ENCODE measurements at regions not wholly inside any gene's neighbourhood (a gene's known extent, or its start where the extent isn't known, plus 50 kb on each side); places are given as distances from the start of the nearest gene placed in this dataset.

DNA sequence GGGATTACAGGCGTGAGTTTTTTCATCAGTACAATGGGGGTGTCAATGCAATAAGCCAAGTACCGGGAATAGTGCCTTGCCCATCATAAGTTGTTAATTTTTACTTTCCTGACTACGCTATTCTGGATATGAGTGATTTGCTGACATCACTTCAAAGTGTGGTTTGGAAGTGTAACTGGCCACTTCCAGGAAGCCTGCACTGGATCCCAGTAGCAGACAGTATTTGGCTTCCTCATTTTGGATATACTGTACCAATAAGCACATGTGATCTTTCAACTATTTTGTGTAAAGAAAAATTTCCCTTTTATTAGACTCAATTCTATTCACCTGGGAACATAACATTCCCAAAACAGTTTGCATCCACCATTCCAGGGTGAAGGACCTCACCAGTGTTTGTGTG, 417.7 kb upstream of the KLF4 start:
- H3K4me2 ChIP-seq (ENCODE audit: control insufficient read depth, extremely low read depth, insufficient read depth, low read depth, low read length): no peak overlapping the region
- H3K9ac ChIP-seq (ENCODE audit: control insufficient read depth, extremely low read depth, insufficient read depth, low read length): no peak overlapping the region
- DNase-seq (ENCODE audit: low read depth, low spot score): no peak
- no peaks in the 10 kb centered on the region for H3K4me1 ChIP-seq (ENCODE audit: control insufficient read depth, extremely low read depth, insufficient read depth, low read length)
- no peaks in the 10 kb centered on the region for H4K20me1 ChIP-seq (ENCODE audit: control insufficient read depth, extremely low read depth, insufficient read depth, low read length)
- no peaks in the 10 kb centered on the region for H3K9me3 ChIP-seq (ENCODE audit: control insufficient read depth, low read depth, low read length)
- H3K9me1 ChIP-seq (ENCODE audit: control insufficient read depth, extremely low read depth, insufficient read depth, low read length): no peaks in the 10 kb centered on the region
- no peaks in the 10 kb centered on the region for H3K27me3 ChIP-seq (ENCODE audit: control insufficient read depth, extremely low read depth, insufficient read depth, low read length)
- no peak overlapping the region for H3K4me3 ChIP-seq (ENCODE audit: control insufficient read depth in 2 of 3, extremely low read depth in 1 of 3, insufficient read depth in 2 of 3, low read depth in 1 of 3, low read length in 3 of 3)
- H3K27ac ChIP-seq (ENCODE audit: control insufficient read depth, insufficient read depth, low read length): no peak overlapping the region
- dilution Hi-C loops (cut with MboI; ENCODE audit: extremely low pct_ligation_motif_present, low sequenced_read_pairs): no loop called here
- TF ChIP-seq, protein P1, sequence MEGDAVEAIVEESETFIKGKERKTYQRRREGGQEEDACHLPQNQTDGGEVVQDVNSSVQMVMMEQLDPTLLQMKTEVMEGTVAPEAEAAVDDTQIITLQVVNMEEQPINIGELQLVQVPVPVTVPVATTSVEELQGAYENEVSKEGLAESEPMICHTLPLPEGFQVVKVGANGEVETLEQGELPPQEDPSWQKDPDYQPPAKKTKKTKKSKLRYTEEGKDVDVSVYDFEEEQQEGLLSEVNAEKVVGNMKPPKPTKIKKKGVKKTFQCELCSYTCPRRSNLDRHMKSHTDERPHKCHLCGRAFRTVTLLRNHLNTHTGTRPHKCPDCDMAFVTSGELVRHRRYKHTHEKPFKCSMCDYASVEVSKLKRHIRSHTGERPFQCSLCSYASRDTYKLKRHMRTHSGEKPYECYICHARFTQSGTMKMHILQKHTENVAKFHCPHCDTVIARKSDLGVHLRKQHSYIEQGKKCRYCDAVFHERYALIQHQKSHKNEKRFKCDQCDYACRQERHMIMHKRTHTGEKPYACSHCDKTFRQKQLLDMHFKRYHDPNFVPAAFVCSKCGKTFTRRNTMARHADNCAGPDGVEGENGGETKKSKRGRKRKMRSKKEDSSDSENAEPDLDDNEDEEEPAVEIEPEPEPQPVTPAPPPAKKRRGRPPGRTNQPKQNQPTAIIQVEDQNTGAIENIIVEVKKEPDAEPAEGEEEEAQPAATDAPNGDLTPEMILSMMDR (optimal IDR thresholded peaks at IDR 0.05 in 1 of 3, IDR thresholded peaks at IDR 0.05 in 1 of 3, conservative IDR thresholded peaks at IDR 0.05 in 1 of 3; ENCODE audit: extremely low read depth in 1 of 3, insufficient read depth in 2 of 3, low read length in 3 of 3): no peak
- no peak for TF ChIP-seq EZH2 (IDR thresholded peaks at IDR 0.05; ENCODE audit: low read length)
- no peaks in the 10 kb centered on the region for H3K79me2 ChIP-seq (ENCODE audit: control insufficient read depth, insufficient read depth, low read length)
- no peak for FAIRE-seq
- no peaks in the 10 kb centered on the region for H3K36me3 ChIP-seq (ENCODE audit: control insufficient read depth in 2 of 2, extremely low read depth in 1 of 2, insufficient read depth in 2 of 2, low read length in 2 of 2)
- no peak overlapping the region for H2AFZ ChIP-seq (ENCODE audit: control insufficient read depth, low read length)

DNA sequence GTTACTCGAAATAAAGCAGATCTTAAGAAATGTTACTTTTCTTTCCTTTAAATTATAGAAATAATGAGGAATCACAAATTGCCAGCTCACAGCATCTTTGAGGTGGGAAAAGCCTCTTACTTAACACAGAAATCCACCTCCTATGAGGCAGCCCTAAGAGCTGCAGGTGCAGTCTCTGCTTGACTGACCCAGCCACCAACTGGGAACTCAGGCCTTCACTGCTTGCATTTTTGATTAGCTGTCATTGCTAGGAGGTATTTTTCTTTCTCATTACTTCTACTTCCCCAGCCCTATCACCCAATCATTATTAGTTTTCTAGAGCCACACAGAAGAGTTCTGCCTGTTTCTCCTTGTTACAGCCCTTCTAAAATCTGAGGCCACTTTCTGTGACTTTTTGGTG, 416.5 kb upstream of the KLF4 start:
- TF ChIP-seq, protein P1 (optimal IDR thresholded peaks at IDR 0.05 in 1 of 3, IDR thresholded peaks at IDR 0.05 in 1 of 3, conservative IDR thresholded peaks at IDR 0.05 in 1 of 3; ENCODE audit: extremely low read depth in 1 of 3, insufficient read depth in 2 of 3, low read length in 3 of 3): no peak
- TF ChIP-seq EZH2 (IDR thresholded peaks at IDR 0.05; ENCODE audit: low read length): no peak
- no peaks in the 10 kb centered on the region for H3K9me3 ChIP-seq (ENCODE audit: control insufficient read depth, low read depth, low read length)
- H3K4me2 ChIP-seq (ENCODE audit: control insufficient read depth, extremely low read depth, insufficient read depth, low read depth, low read length): no peak overlapping the region
- FAIRE-seq: no peak
- no peaks in the 10 kb centered on the region for H3K79me2 ChIP-seq (ENCODE audit: control insufficient read depth, insufficient read depth, low read length)
- H3K4me1 ChIP-seq (ENCODE audit: control insufficient read depth, extremely low read depth, insufficient read depth, low read length): no peaks in the 10 kb centered on the region
- dilution Hi-C loops (cut with MboI; ENCODE audit: extremely low pct_ligation_motif_present, low sequenced_read_pairs): no loop called here
- H3K9ac ChIP-seq (ENCODE audit: control insufficient read depth, extremely low read depth, insufficient read depth, low read length): no peak overlapping the region
- no peak for DNase-seq (ENCODE audit: low read depth, low spot score)
- H2AFZ ChIP-seq (ENCODE audit: control insufficient read depth, low read length): no peak overlapping the region
- H3K9me1 ChIP-seq (ENCODE audit: control insufficient read depth, extremely low read depth, insufficient read depth, low read length): no peaks in the 10 kb centered on the region
- H4K20me1 ChIP-seq (ENCODE audit: control insufficient read depth, extremely low read depth, insufficient read depth, low read length): no peaks in the 10 kb centered on the region
- no peak overlapping the region for H3K4me3 ChIP-seq (ENCODE audit: control insufficient read depth in 2 of 3, extremely low read depth in 1 of 3, insufficient read depth in 2 of 3, low read depth in 1 of 3, low read length in 3 of 3)
- no peaks in the 10 kb centered on the region for H3K36me3 ChIP-seq (ENCODE audit: control insufficient read depth in 2 of 2, extremely low read depth in 1 of 2, insufficient read depth in 2 of 2, low read length in 2 of 2)
- no peak overlapping the region for H3K27ac ChIP-seq (ENCODE audit: control insufficient read depth, insufficient read depth, low read length)
- no peaks in the 10 kb centered on the region for H3K27me3 ChIP-seq (ENCODE audit: control insufficient read depth, extremely low read depth, insufficient read depth, low read length)

All from keratinocyte (primary cell).